ENCODE measurements at regions not wholly inside any gene's neighbourhood (a gene's known extent, or its start where the extent isn't known, plus 50 kb on each side); places are given as distances from the start of the nearest gene placed in this dataset.

GRCh38 chr4:116551806-116552205 is 533.6 kb downstream of the TRAM1L1 start:
- no peak for TF ChIP-seq CHD2 (IDR thresholded peaks at IDR 0.05; ENCODE audit: low read length, partially characterized antibody)
- TF ChIP-seq YY1 (IDR thresholded peaks at IDR 0.05; ENCODE audit: low read depth), result no peak
